GOT3 (cell line): ENCODE measurements at regions not wholly inside any gene's neighbourhood (a gene's known extent, or its start where the extent isn't known, plus 50 kb on each side); places are given as distances from the start of the nearest gene placed in this dataset.

Experiments
- DNase-seq: peaks from one replicate; lab custom pipeline; 2025; ENCODE audit warnings: mixed read lengths; lab: John Stamatoyannopoulos, UW

DNA sequence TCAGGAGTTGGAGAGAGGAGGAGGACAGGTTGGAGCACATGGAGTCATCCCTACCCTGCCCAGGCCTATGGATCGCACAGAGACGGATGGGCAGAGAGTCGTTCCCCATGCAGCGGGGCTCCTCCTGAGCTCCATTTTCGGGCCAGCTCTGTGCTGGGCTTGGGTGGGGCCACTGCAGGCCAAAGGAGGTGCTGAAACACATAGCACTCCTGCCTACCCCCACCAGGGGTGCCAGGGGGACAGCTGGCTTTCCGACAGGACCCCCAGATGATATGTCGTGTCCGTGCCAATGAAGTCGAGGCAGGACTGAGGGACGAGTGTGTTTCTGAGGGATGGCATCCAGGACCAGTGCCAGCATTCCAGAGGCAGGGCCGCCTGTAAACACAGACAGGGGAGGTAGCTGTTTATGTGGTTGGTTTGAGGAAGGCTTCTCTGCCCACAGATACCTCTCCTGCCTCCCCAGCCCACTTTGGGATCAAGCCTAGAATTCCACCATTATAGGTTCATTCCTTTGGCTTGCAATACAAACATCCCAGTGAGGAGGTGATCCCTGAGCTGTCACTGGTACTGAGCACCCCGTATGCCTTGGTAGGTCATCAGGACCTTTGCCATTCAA lies 116.6 kb downstream of the GLI2 start:
- no peak for DNase-seq

- DNase-seq: no peak
Measured at GRCh38 chr2:120853306-120854013, 117.8 kb downstream of the GLI2 start.

- DNase-seq: no peak
Measured at GRCh38 chr2:120854014-120854620, 118.4 kb downstream of the GLI2 start.

DNA sequence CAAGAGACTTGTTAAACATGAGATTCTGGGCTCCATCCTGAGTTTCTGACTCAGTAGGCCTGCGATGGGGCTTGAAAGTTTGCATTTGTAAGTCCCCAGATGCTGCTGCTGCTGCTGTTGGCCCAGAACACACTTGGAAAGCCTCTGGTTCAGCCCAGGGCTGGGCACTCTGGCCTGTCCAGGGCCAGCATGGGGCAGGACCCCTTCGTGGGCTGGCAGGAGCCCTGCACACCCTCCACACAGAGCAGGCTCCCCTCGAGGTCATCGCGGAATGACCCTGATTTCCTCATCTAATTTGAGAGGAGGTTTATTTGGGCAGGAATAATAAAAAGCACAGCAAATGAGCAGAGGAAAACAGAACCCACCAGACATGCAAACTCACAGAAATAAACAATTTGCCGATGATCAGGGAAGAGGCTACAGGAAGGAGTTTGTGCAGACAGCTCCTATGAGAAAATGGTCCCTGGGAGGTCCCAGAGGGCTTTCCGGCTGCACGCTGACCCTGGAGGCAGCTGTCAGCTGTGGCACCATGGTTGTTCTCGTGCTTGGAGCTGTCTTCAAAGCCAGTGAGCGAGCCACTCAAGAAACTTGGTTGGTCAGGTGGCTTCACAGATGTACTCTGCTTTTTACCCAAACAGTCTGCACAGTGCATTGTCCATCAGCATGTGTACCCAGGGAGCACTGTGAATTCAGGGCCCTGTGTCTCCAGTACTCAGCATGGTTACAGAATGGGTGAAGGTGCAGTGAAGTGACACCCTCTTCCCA lies 119.3 kb downstream of the GLI2 start:
- no peak for DNase-seq

DNA sequence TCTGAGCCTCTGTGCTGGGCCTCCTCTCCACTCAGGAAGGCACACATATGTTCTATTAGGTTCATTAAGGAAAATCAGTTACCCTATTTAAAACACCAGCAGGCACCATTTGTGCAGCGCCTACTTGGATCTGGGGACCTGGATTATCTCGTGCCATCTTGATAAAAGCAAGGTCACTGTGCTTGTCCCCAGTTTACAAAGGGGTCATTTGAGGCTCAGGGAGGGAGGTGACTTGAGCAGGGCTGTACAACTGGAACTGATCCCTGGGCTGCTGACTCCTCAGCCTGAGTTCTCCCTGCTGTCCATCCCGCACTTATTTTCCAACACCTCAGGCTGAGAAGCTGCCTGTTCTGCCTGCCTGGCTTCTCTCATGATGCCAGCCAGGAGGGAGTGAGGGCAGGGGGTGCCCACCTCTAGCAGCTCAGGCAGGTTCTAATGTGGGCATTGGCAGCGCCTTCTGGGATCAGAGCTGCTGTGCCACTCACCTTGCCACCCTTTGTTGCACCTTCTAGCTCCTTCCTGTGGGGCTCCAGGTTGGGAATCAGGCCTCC lies 120.3 kb downstream of the GLI2 start:
- DNase-seq: no peak

GRCh38 chr2:120856421-120856862 lies 120.8 kb downstream of the GLI2 start:
- DNase-seq: no peak

DNA sequence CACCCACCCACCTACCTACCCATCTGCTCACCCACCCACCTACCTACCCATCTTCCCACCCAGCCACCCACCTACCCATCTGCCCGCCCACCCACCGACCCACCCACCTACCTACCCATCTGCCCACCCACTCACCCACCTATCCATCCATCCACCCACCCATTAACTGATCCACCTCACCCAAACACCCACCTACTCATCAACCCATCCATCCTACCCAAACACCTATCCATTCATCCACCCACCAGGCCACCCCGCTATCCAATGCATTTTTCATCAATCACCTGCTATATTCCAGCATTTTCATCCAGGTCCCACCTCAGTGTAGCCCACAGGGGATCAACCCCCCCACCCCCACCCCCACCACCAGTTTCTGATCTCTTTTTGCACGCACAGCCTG lies 121.8 kb downstream of the GLI2 start:
- DNase-seq: no peak

- no peak for DNase-seq
Measured at GRCh38 chr2:120857931-120858330, 122.3 kb downstream of the GLI2 start.

GRCh38 chr2:120858361-120859106 lies 122.9 kb downstream of the GLI2 start:
- no peak for DNase-seq

DNA sequence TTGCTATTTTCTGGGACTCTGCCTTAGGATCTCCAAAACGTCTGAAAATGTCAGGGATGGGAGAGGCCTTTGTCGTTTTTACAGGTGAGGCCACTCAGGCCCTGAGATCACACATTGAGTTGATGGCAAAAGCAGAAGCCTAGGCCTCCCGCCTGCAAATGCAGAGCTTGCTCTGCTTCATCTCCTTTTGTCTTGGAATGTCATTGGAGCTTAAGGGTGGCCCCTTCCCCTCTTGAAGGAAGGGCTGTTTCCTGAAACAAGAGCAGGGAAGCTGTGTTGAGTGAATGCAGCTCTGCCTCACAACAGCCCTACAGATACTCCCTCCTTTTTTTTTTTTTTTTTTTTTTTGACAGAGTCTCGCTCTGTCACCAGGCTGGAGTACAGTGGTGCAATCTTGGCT lies 123.5 kb downstream of the GLI2 start:
- no peak for DNase-seq

GRCh38 chr2:120859814-120860578 lies 124.3 kb downstream of the GLI2 start:
- no peak for DNase-seq

GRCh38 chr2:120860579-120860922 lies 124.9 kb downstream of the GLI2 start:
- DNase-seq: no peak

- DNase-seq: no peak
Measured at GRCh38 chr2:120861191-120861575, 125.5 kb downstream of the GLI2 start.

DNA sequence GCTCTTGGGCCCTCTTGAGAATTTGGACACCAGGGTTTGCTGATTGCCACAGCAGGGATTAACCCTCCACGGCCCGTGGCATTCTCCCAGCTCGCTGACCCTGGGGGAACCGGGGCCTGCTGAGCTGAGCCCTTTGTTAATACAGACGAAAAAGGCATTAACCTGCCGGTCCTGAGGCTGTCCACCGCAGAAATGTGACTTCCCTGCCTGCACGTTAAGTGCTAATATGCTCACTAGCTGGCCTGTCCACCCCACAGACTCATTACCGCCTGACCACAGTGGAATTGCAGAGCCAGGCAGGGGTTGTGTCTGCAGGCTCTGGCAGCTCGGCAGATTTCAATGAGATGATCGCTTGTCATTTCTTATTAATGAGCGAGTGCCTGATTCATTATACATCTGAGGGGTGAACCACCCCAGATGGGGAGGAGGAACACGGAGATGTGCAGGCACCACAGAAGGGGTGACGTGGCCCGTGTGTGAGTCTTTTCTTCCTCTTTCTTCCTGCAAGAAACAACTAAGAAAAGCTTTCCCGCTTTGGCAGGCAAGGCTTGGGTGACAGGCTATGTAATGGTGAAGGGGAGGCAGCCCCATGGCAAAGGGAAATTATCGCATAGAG lies 126.0 kb downstream of the GLI2 start:
- DNase-seq: no peak

GRCh38 chr2:120862201-120863060 lies 126.8 kb downstream of the GLI2 start:
- no peak for DNase-seq

GRCh38 chr2:120863146-120863545 lies 127.5 kb downstream of the GLI2 start:
- DNase-seq: no peak

- DNase-seq: no peak
Measured at GRCh38 chr2:120863661-120864320, 128.1 kb downstream of the GLI2 start.

DNA sequence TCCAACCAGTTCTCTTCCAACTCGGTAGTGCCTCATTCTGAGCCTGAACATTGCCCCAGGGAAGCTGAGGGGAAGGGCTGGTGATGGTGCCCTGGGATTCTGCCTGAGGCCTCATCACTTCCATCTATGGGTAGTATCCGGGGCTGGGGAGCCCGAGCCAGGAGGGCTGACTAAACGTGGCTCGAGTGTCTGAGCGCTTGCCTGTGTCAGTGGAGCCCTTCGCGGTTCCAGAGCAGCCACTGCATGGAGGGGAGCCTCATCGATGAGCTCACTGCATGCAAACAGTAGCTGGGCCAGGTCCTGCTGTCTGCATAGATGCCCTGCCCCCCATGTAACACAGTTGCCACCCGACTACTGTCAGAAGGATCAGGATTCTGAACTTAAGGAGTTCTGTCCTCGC lies 129.3 kb downstream of the GLI2 start:
- no peak for DNase-seq

GRCh38 chr2:120865656-120866055 lies 130.0 kb downstream of the GLI2 start:
- no peak for DNase-seq
